ENCODE measurements at regions not wholly inside any gene's neighbourhood (a gene's known extent, or its start where the extent isn't known, plus 50 kb on each side); places are given as distances from the start of the nearest gene placed in this dataset.

DNA sequence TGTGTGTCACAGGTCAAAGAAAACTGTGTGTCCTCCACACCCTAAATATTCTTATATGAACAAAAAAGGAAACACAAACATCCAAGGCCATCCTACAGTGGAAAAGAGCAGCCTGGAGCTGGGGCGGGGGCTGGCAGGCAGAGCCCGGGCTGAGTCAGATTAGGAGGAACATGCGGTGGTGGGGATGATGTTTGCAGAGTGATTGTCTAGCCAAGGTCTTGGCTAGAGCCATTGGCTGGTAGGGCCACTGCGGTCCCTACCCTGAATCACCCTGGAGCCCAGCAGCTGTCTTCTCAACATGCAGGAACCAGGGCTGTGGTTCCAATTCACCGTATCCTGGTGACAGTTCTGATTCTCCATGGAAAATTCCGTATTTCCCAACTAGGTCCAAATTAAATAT lies 439.5 kb downstream of the FGF9 start:
- TF ChIP-seq POLR2A (IDR thresholded peaks at IDR 0.05) (no peak), POLR2AphosphoS5 (IDR thresholded peaks at IDR 0.05) (no peak), EP300 (IDR thresholded peaks at IDR 0.05) (no peak)
- TF ChIP-seq, protein P1, sequence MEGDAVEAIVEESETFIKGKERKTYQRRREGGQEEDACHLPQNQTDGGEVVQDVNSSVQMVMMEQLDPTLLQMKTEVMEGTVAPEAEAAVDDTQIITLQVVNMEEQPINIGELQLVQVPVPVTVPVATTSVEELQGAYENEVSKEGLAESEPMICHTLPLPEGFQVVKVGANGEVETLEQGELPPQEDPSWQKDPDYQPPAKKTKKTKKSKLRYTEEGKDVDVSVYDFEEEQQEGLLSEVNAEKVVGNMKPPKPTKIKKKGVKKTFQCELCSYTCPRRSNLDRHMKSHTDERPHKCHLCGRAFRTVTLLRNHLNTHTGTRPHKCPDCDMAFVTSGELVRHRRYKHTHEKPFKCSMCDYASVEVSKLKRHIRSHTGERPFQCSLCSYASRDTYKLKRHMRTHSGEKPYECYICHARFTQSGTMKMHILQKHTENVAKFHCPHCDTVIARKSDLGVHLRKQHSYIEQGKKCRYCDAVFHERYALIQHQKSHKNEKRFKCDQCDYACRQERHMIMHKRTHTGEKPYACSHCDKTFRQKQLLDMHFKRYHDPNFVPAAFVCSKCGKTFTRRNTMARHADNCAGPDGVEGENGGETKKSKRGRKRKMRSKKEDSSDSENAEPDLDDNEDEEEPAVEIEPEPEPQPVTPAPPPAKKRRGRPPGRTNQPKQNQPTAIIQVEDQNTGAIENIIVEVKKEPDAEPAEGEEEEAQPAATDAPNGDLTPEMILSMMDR (IDR thresholded peaks at IDR 0.05), result no peak
